Natural killer cell treated with Interleukin-12 subunit alpha and Interleukin-12 subunit beta and Interleukin-15 and Interleukin-18, amount 100 ng/mL, for 72 hours (primary cell): ENCODE measurements at regions not wholly inside any gene's neighbourhood (a gene's known extent, or its start where the extent isn't known, plus 50 kb on each side); places are given as distances from the start of the nearest gene placed in this dataset.

ENCODE experiments used
- ATAC-seq, 2 donors: fragments of 150-1000 bp; cut with Tn5 transposase in 1 of 2; sonication (Bioruptor Pico), chemical (Tn5 transposase) in 1 of 2; 2 replicates each; pipeline ENCODE4 v1.10.0; 2021
- DNase-seq: peaks from one replicate; pipeline ENCODE4 v3.0.0; 2022; ENCODE audit warnings: low spot score
- H3K27ac Mint-ChIP-seq, 2 donors: 1 replicate in 1 of 2; 2 replicates in 1 of 2; pipeline ENCODE4 v1.8.0; 2022; ENCODE audit warnings: mixed read lengths in 2 of 2, mild to moderate bottlenecking in 1 of 2, moderate library complexity in 1 of 2
- H3K27me3 Mint-ChIP-seq, 2 donors: 1 replicate in 1 of 2; 2 replicates in 1 of 2; pipeline ENCODE4 v1.8.0; 2022; ENCODE audit warnings: mixed read lengths in 2 of 2
- H3K36me3 Mint-ChIP-seq: one replicate; pipeline ENCODE4 v1.8.0; 2022; ENCODE audit warnings: mixed read lengths
- H3K4me1 Mint-ChIP-seq, 2 donors: 1 replicate in 1 of 2; 2 replicates in 1 of 2; pipeline ENCODE4 v1.8.0; 2022; ENCODE audit warnings: low read depth in 2 of 2, mixed read lengths in 2 of 2, mild to moderate bottlenecking in 1 of 2
- H3K4me3 Mint-ChIP-seq: one replicate; pipeline ENCODE4 v1.8.0; 2022; ENCODE audit warnings: mixed read lengths
- H3K9me3 Mint-ChIP-seq: 2 replicates; pipeline ENCODE4 v1.8.0; 2022; ENCODE audit warnings: mixed read lengths

DNA sequence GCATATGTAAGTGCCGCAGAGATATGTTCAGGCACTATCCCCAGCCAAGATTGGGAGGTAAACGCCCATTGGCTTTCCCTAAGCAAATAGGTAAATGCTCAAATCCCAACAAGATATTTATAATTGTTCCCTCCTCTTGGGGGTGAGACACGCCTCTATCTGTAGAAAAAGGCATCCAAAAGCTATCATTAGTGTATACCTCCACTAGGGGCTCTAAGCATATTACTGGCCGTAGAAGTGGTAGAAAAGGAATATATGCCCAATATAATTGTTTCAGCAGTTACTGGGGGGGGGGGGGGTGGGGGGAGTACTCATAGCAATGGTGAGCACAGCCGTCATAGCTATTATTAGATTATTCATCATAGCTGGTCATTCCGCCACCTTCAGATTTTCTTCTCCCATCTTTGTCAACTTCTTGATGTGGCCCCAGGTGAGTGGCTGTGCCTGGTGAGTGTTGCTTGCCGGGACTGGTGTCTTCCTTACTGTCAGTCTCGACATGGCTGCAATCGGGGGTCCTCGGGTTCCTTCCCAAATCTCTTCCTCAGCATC, 53.3 kb upstream of the WDR1 start:
- ATAC-seq (no peak), DNase-seq (no peak)
- Mint-ChIP-seq H3K27ac (no peak overlapping the region), H3K4me3 (no peak overlapping the region), H3K27me3 (peaks cover 17% of the 10 kb centered on the region in 2 donors), H3K9me3 (no peaks in the 10 kb centered on the region), H3K36me3 (no peaks in the 10 kb centered on the region), H3K4me1 (peaks cover 0 to 2% of the 10 kb centered on the region in 2 donors)

DNA sequence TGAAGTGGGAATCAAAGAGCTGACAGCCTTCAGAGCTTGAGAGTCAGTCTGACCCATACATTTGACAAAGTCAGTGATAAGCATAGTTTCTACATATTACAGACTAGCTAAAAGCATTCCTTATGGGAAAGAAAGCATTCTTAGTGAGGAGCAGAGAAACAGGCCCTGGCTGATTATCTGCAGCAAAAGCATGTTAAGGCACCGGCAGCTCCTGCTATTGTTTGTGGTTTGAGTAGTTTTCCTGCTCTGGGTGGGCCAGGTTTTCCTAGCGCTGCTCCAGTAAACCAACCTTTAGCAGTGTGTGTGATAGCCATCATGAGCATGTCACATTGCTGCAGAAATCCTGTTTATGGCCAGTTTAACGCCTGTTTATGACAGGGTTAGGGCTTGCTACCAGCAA, 51.6 kb upstream of the WDR1 start:
- no peak overlapping the region for H3K4me3 Mint-ChIP-seq
- no peak overlapping the region for H3K27ac Mint-ChIP-seq
- H3K4me1 Mint-ChIP-seq, result peaks cover 0 to 2% of the 10 kb centered on the region in 2 donors
- H3K27me3 Mint-ChIP-seq, result peaks cover 11 to 15% of the 10 kb centered on the region in 2 donors
- DNase-seq (no peak), ATAC-seq (no peak)
- no peaks in the 10 kb centered on the region for H3K36me3 Mint-ChIP-seq
- H3K9me3 Mint-ChIP-seq, result no peaks in the 10 kb centered on the region

DNA sequence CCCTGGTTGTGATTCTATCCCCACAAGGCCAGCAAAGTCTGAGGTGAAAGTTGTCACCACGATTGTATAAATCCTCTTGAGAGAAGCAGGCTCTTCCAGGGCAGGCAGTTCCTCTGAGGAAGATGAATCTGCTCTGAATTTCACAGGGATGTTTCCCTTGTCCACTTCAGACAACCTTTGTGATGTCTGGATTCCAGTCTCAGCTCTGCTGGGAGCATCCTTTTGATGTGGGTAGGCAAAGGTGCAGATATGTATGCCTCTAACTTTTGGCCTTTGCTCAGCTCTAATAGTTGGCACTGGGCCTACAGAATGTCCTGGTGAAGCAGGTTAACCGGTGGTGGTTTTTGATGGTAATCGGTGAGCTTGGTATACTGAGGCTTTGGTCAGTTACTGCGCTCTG, 50.6 kb upstream of the WDR1 start:
- ATAC-seq, result no peak
- H3K27ac Mint-ChIP-seq, result no peak overlapping the region
- DNase-seq, result no peak
- no peaks in the 10 kb centered on the region for H3K36me3 Mint-ChIP-seq
- H3K9me3 Mint-ChIP-seq, result no peaks in the 10 kb centered on the region
- H3K27me3 Mint-ChIP-seq, result peaks cover 11 to 14% of the 10 kb centered on the region in 2 donors
- H3K4me1 Mint-ChIP-seq, result peaks cover 0 to 2% of the 10 kb centered on the region in 2 donors
- no peak overlapping the region for H3K4me3 Mint-ChIP-seq
